ENCODE measurements at regions not wholly inside any gene's neighbourhood (a gene's known extent, or its start where the extent isn't known, plus 50 kb on each side); places are given as distances from the start of the nearest gene placed in this dataset.

- Histone ChIP-seq H3K79me2 (ENCODE audit: control insufficient read depth, insufficient read depth, low read length) (no peaks in the 10 kb centered on the region), H2AFZ (ENCODE audit: low read depth, low read length) (no peak overlapping the region), H3K4me2 (ENCODE audit: insufficient read depth, low read length) (no peak overlapping the region), H4K20me1 (replicated peaks; ENCODE audit: control insufficient read depth, insufficient read depth, low read length) (no peaks in the 10 kb centered on the region), H3K36me3 (ENCODE audit: control insufficient read depth, insufficient read depth, low read length) (no peaks in the 10 kb centered on the region), H3K27me3 (ENCODE audit: control insufficient read depth in 2 of 2, insufficient read depth in 2 of 2, low read length in 2 of 2) (no peaks in the 10 kb centered on the region), H3K9me1 (ENCODE audit: control insufficient read depth, insufficient read depth, low read length) (no peaks in the 10 kb centered on the region), H3K4me3 (no peak overlapping the region), H3K4me1 (replicated peaks in 1 of 2; ENCODE audit: control insufficient read depth in 2 of 2, insufficient read depth in 2 of 2, low read length in 2 of 2) (no peaks in the 10 kb centered on the region), H3K9me3 (replicated peaks; ENCODE audit: control insufficient read depth, insufficient read depth, low read depth, low read length) (no peaks in the 10 kb centered on the region), H3K27ac (ENCODE audit: extremely low read depth, low read depth, low read length) (no peak overlapping the region), H3K9ac (ENCODE audit: insufficient read depth in 1 of 2, low read depth in 2 of 2, low read length in 2 of 2) (no peak overlapping the region)
- CTCF ChIA-PET (ENCODE audit: low intra/inter-chr PET ratio), result no interaction called here
- FAIRE-seq (no peak), DNase-seq (ENCODE audit: extremely low read depth in 1 of 4, low spot score in 3 of 4) (no peak), ATAC-seq (no peak)
- POLR2A ChIA-PET, result no interaction called here
- in situ Hi-C loops (cut with MboI) (no loop called here), intact Hi-C loops (cut with micrococcal nuclease) (no loop called here)
- TF ChIP-seq MTA1 (IDR thresholded peaks at IDR 0.05; ENCODE audit: borderline replicate concordance) (no peak), ARNT (IDR thresholded peaks at IDR 0.05) (no peak), E2F8 (IDR thresholded peaks at IDR 0.05; ENCODE audit: low read depth, partially characterized antibody) (no peak), ZNF232 (CRISPR knock-in tag; IDR thresholded peaks at IDR 0.05) (no peak), NR1H2 (CRISPR knock-in tag; IDR thresholded peaks at IDR 0.05) (no peak)
- BruUV-seq (replicated peaks), result no TSS peak
- 0% methylated on average over 2 of the region's 2 CpGs for WGBS (ENCODE audit: insufficient coverage, low coverage, missing lambda C conversion rate)
Measured at GRCh38 chr1:215471463-215471862, 95.6 kb upstream of the KCTD3 start.
